ENCODE measurements at regions not wholly inside any gene's neighbourhood (a gene's known extent, or its start where the extent isn't known, plus 50 kb on each side); places are given as distances from the start of the nearest gene placed in this dataset.
"Not testable (repeated sequence)": the region's sequence is repeated elsewhere in the genome, so short reads cannot be mapped to it uniquely, and the experiment has no call there.

DNA sequence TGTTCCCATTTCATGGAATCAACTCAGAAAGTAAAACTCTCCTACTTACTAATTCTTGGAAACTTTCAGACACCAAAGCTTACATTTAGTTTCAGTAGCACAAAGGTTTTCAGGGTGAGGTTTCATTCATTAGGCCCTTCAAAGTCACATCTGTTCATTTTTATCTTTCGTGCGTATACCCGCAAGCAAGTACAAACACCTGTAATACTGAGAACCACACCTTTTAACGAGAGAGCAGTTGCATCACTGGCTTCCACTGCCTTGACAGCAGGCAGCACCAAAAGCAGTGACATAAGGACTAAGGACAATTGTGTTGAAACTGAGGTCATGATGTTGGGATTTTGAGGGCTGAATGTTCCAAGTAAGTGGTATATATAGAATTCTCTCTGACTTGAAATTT, 60.5 kb downstream of the GOLGA6L22 start:
- not testable (repeated sequence) for H3K9ac ChIP-seq (ENCODE audit: low read length); H3K4me2 ChIP-seq (ENCODE audit: low read length); H3K4ac ChIP-seq (ENCODE audit: low read depth, low read length); H4K5ac ChIP-seq (ENCODE audit: low read length); H2BK15ac ChIP-seq (replicated peaks; ENCODE audit: low read depth); H3K79me2 ChIP-seq (ENCODE audit: control insufficient read depth, insufficient read depth, low read length); DNase-seq; H3K79me1 ChIP-seq (ENCODE audit: low read length); H4K8ac ChIP-seq (ENCODE audit: low read depth, low read length); H3K4me3 ChIP-seq (ENCODE audit: low read length); H2AK5ac ChIP-seq (ENCODE audit: low read length); H3K4me1 ChIP-seq (ENCODE audit: control insufficient read depth, low read depth, low read length); H2BK5ac ChIP-seq (ENCODE audit: low read length); H3K27ac ChIP-seq (ENCODE audit: low read depth, low read length); H3K56ac ChIP-seq (ENCODE audit: low read length); H3K27me3 ChIP-seq (ENCODE audit: insufficient read depth, low read length, poor library complexity); H2BK120ac ChIP-seq (ENCODE audit: low read depth, low read length); H3K36me3 ChIP-seq (ENCODE audit: control insufficient read depth, insufficient read depth, low read length); H3K23ac ChIP-seq (ENCODE audit: low read length); H3K18ac ChIP-seq (ENCODE audit: low read length)
- no CpG with 5 or more reads among the region's 4 CpGs for WGBS (ENCODE audit: extremely low coverage, insufficient coverage, low lambda C conversion rate)

DNA sequence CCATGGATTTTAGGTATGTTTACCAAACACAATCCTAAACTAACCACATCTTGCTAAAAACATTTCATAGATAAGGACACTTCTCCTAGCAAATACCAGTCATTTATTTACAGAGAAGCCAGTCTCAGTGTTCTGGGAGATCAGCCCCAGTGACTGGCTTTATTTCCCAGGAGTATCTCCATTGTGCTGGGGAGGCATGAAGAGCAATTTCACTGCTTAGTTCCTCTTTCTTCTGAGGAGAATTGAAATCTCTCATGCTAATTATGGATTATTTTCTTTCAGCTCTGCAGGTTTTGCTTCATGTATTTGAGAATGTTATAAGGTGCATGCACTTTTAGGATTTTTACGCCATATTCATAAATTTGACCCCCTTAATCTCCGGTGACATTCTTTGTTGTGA, 67.8 kb downstream of the GOLGA6L22 start:
- H2AK5ac ChIP-seq (ENCODE audit: low read length); H3K56ac ChIP-seq (ENCODE audit: low read length); H3K27ac ChIP-seq (ENCODE audit: low read depth, low read length); H3K4me1 ChIP-seq (ENCODE audit: control insufficient read depth, low read depth, low read length); H3K23ac ChIP-seq (ENCODE audit: low read length); H3K18ac ChIP-seq (ENCODE audit: low read length); H2BK5ac ChIP-seq (ENCODE audit: low read length); H2BK15ac ChIP-seq (replicated peaks; ENCODE audit: low read depth); H3K27me3 ChIP-seq (ENCODE audit: insufficient read depth, low read length, poor library complexity); H3K4ac ChIP-seq (ENCODE audit: low read depth, low read length); H3K79me2 ChIP-seq (ENCODE audit: control insufficient read depth, insufficient read depth, low read length); H4K8ac ChIP-seq (ENCODE audit: low read depth, low read length); H2BK120ac ChIP-seq (ENCODE audit: low read depth, low read length); H3K9ac ChIP-seq (ENCODE audit: low read length); H3K36me3 ChIP-seq (ENCODE audit: control insufficient read depth, insufficient read depth, low read length); H3K79me1 ChIP-seq (ENCODE audit: low read length); H3K4me2 ChIP-seq (ENCODE audit: low read length); DNase-seq; H3K4me3 ChIP-seq (ENCODE audit: low read length); H4K5ac ChIP-seq (ENCODE audit: low read length): not testable (repeated sequence)
- WGBS (ENCODE audit: extremely low coverage, insufficient coverage, low lambda C conversion rate) = no CpG with 5 or more reads among the region's 2 CpGs

DNA sequence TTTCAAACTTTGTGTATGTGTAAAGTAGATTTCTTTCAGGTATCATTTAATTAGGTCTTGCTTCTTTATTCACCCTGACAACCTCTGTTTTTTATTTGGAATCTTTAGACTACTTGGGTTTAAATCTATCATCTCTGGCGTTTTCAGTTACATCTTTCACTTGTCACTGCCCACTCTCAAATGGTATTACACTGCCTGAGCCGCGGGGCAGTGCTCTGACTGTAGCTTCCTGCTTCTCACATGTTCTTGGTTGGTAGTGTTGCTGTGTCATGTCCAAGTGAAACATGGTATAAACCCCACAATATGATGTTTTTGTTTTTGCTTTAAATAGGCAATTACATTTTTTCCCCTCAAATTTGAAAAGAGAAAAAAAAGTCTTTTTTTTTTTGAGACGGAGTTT, 68.3 kb downstream of the GOLGA6L22 start:
- not testable (repeated sequence) for H3K79me2 ChIP-seq (ENCODE audit: control insufficient read depth, insufficient read depth, low read length); H3K4ac ChIP-seq (ENCODE audit: low read depth, low read length); H3K79me1 ChIP-seq (ENCODE audit: low read length); H3K4me1 ChIP-seq (ENCODE audit: control insufficient read depth, low read depth, low read length); H3K4me3 ChIP-seq (ENCODE audit: low read length); H3K56ac ChIP-seq (ENCODE audit: low read length); H3K4me2 ChIP-seq (ENCODE audit: low read length); H2BK120ac ChIP-seq (ENCODE audit: low read depth, low read length); H3K9ac ChIP-seq (ENCODE audit: low read length); DNase-seq; H4K8ac ChIP-seq (ENCODE audit: low read depth, low read length); H4K5ac ChIP-seq (ENCODE audit: low read length); H3K18ac ChIP-seq (ENCODE audit: low read length); H3K27me3 ChIP-seq (ENCODE audit: insufficient read depth, low read length, poor library complexity); H2BK15ac ChIP-seq (replicated peaks; ENCODE audit: low read depth); H3K27ac ChIP-seq (ENCODE audit: low read depth, low read length); H2AK5ac ChIP-seq (ENCODE audit: low read length); H3K36me3 ChIP-seq (ENCODE audit: control insufficient read depth, insufficient read depth, low read length); H2BK5ac ChIP-seq (ENCODE audit: low read length); H3K23ac ChIP-seq (ENCODE audit: low read length)
- no CpG with 5 or more reads among the region's 4 CpGs for WGBS (ENCODE audit: extremely low coverage, insufficient coverage, low lambda C conversion rate)

DNA sequence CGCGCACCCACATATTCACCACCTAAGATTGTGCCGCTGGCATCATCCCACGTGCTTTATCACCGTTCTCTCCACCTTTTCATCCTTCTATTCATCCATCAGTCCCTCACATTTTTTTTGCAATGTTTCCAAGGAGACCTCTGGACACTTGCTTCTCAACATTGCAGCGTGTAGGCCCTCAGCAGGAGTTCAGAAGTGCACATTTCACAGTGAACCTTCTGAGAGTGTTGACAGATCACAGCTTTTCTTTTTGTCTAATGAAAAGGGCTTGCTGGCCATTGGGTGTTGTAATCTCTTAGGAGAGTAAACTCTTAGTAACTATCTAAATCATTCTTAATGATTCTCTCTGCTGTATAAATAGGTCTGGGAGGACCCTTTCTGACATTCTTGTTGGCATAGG, 70.5 kb downstream of the GOLGA6L22 start:
- WGBS (ENCODE audit: extremely low coverage, insufficient coverage, low lambda C conversion rate) = no CpG with 5 or more reads among the region's 6 CpGs
- not testable (repeated sequence) for H3K56ac ChIP-seq (ENCODE audit: low read length); H2AK5ac ChIP-seq (ENCODE audit: low read length)

DNA sequence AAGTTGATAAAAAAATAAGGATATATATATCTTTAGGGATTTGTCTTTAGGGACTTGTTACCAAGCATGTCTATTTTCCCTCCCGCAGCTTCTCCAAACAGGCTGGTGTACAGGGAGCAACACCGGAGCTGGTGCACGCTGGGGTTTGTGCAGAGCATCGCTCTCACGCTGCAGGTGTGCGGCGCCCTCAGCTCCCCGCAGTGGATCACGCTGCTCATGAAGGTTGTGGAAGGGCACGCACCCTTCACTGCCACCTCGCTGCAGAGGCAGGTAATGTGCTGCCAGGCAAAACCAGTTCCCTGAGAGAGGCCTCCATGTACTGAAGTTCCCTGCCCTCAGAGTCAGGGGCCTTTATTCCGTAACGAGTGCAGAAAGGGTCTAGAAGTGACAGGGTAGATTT, 101.0 kb downstream of the GOLGA6L22 start:
- not testable (repeated sequence) for H2BK5ac ChIP-seq (ENCODE audit: low read length); H3K4ac ChIP-seq (ENCODE audit: low read depth, low read length); H3K9ac ChIP-seq (ENCODE audit: low read length); H3K4me2 ChIP-seq (ENCODE audit: low read length); H2BK120ac ChIP-seq (ENCODE audit: low read depth, low read length); H3K79me2 ChIP-seq (ENCODE audit: control insufficient read depth, insufficient read depth, low read length); H3K18ac ChIP-seq (ENCODE audit: low read length); H3K36me3 ChIP-seq (ENCODE audit: control insufficient read depth, insufficient read depth, low read length); H3K4me1 ChIP-seq (ENCODE audit: control insufficient read depth, low read depth, low read length); H4K5ac ChIP-seq (ENCODE audit: low read length); H4K8ac ChIP-seq (ENCODE audit: low read depth, low read length); H3K4me3 ChIP-seq (ENCODE audit: low read length); DNase-seq; H3K56ac ChIP-seq (ENCODE audit: low read length); H3K27ac ChIP-seq (ENCODE audit: low read depth, low read length); H3K27me3 ChIP-seq (ENCODE audit: insufficient read depth, low read length, poor library complexity); H3K79me1 ChIP-seq (ENCODE audit: low read length); H2BK15ac ChIP-seq (replicated peaks; ENCODE audit: low read depth); H2AK5ac ChIP-seq (ENCODE audit: low read length); H3K23ac ChIP-seq (ENCODE audit: low read length)
- no CpG with 5 or more reads among the region's 13 CpGs for WGBS (ENCODE audit: extremely low coverage, insufficient coverage, low lambda C conversion rate)

More for the DNA sequence above, 70.5 kb downstream of the GOLGA6L22 start:
- H3K4me1 ChIP-seq (ENCODE audit: control insufficient read depth, low read depth, low read length); H2BK5ac ChIP-seq (ENCODE audit: low read length); H3K4me3 ChIP-seq (ENCODE audit: low read length); H3K23ac ChIP-seq (ENCODE audit: low read length); H4K5ac ChIP-seq (ENCODE audit: low read length); H4K8ac ChIP-seq (ENCODE audit: low read depth, low read length); H3K79me1 ChIP-seq (ENCODE audit: low read length); H2BK15ac ChIP-seq (replicated peaks; ENCODE audit: low read depth); H3K79me2 ChIP-seq (ENCODE audit: control insufficient read depth, insufficient read depth, low read length); H3K27ac ChIP-seq (ENCODE audit: low read depth, low read length); H3K4ac ChIP-seq (ENCODE audit: low read depth, low read length); H3K9ac ChIP-seq (ENCODE audit: low read length); H2BK120ac ChIP-seq (ENCODE audit: low read depth, low read length); H3K27me3 ChIP-seq (ENCODE audit: insufficient read depth, low read length, poor library complexity); H3K36me3 ChIP-seq (ENCODE audit: control insufficient read depth, insufficient read depth, low read length); H3K4me2 ChIP-seq (ENCODE audit: low read length); DNase-seq; H3K18ac ChIP-seq (ENCODE audit: low read length): not testable (repeated sequence)

DNA sequence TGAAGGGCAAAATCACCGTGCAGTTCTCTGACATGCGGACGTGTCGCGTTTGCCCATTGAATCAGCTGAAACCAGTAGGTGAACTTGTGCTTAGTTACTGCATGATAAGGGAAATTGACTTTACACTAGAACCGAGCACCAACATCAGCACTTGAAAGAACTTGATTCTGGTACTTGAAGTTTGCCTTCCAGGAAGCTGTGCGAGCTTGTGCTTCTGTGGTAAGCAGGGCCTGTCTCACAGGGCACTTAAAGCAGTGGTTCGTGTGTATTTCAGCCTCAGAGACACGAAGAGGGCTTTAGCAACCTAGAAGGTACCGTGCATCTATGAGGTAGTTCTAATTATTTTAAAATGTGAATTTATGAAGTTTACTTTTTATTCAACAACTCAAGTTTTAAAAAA, 103.0 kb downstream of the GOLGA6L22 start:
- H2AK5ac ChIP-seq (ENCODE audit: low read length); H2BK120ac ChIP-seq (ENCODE audit: low read depth, low read length); H2BK15ac ChIP-seq (replicated peaks; ENCODE audit: low read depth); H3K4me3 ChIP-seq (ENCODE audit: low read length); H3K18ac ChIP-seq (ENCODE audit: low read length); H4K8ac ChIP-seq (ENCODE audit: low read depth, low read length); H4K5ac ChIP-seq (ENCODE audit: low read length); DNase-seq; H3K23ac ChIP-seq (ENCODE audit: low read length); H3K56ac ChIP-seq (ENCODE audit: low read length); H3K9ac ChIP-seq (ENCODE audit: low read length); H2BK5ac ChIP-seq (ENCODE audit: low read length); H3K27ac ChIP-seq (ENCODE audit: low read depth, low read length); H3K4me2 ChIP-seq (ENCODE audit: low read length); H3K79me1 ChIP-seq (ENCODE audit: low read length); H3K4ac ChIP-seq (ENCODE audit: low read depth, low read length); H3K79me2 ChIP-seq (ENCODE audit: control insufficient read depth, insufficient read depth, low read length); H3K36me3 ChIP-seq (ENCODE audit: control insufficient read depth, insufficient read depth, low read length); H3K4me1 ChIP-seq (ENCODE audit: control insufficient read depth, low read depth, low read length); H3K27me3 ChIP-seq (ENCODE audit: insufficient read depth, low read length, poor library complexity): not testable (repeated sequence)
- no CpG with 5 or more reads among the region's 10 CpGs for WGBS (ENCODE audit: extremely low coverage, insufficient coverage, low lambda C conversion rate)
